NCI-H345 (cell line): ENCODE measurements at regions not wholly inside any gene's neighbourhood (a gene's known extent, or its start where the extent isn't known, plus 50 kb on each side); places are given as distances from the start of the nearest gene placed in this dataset.
A peak's percentile ranks its signal among the peaks of the same experiment; 100 is the strongest.
"Not testable (repeated sequence)": the region's sequence is repeated elsewhere in the genome, so short reads cannot be mapped to it uniquely, and the experiment has no call there.

Experiments used
- DNase-seq: peaks from one replicate; lab custom pipeline; 2025; lab: John Stamatoyannopoulos, UW

DNA sequence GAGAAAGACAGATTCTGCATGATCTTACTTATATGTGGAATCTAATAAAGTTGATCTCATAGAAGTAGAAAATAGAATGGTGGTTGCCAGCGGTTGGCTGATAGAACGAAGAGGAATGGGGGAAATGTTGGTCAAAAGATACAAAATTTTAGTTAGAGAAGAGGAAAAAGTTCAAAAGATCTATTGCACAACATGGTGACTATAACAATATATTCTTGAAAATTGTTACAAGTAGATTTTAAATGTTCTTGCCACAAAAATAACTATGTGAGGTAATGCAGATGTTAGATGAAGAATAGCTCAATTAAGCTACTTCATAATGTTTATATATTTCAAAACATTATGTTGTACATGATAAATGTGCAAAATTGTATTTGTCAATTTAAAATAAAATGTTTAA lies 112.3 kb upstream of the SMIM30 start:
- DNase-seq: no peak

DNA sequence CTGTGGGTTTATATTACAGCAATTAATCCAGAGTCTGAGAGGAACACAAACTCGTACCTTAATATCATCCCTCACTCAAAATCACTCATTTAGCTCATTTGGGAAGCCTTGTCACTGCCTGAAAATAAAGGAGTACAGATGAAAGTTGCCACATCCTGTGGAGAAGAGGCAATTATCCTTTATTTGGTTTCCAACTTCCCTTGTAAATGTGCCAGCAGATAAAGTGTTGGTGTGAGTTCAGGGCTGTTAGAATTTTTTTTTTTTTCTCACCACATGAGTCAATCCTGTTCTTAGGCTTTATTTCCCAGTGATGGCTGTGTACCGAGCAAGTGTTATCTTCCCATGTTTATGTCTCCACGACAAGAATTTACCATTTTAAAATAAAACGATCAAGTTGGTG lies 99.0 kb upstream of the SMIM30 start:
- DNase-seq: peak; percentile 29

DNA sequence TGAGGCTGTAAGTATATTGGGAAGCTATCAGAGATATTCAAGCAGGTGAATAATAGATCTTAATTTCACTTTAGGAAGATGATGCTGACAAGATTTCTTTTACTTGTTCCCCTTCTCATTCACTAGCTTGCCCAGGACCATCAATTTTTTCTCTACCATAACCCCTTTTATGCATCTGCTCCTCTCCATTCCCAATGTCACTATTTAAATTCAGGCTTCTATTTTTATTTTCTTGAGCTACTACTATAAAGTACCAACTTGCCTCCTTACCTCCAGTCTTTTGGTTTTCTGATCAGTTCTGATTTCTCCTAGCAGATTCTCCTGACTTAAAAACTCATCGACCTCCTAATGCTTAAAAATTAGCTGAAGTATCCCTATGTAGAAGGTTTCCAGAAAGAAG lies 97.7 kb upstream of the SMIM30 start:
- no peak for DNase-seq

DNA sequence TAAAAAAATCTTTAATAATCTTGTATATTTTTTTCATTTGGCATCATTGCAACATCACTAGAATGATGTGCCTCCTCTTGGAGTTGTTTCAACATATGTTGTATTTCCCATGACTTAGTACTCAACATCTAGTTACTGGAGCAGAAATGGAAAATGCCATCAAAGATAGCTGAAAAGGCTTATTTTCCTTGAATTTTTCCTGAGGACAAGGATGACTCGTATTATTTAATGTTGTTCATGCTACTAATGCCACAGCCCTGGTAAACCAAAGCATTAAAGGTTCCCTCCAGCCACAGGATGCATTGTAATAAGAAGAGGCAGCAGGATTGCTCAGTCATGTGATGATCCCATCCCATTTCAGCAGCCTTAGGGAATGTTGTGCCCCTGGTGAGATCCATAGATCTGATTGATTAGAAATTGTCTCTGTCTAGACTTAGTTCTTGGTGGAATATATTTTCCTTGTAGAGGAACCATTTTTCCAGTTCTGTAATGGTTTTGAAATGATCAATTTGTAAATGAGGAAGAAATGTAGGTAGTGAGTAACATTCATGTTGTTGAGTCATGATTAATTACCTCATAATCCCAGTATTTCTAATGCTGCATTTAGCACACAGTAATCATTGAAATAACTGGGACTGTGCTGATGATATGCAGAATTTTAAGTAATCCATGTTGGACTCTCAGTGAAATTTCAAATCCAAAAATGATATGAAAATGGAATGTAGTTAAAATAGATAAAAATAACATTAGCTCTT lies 91.3 kb upstream of the SMIM30 start:
- DNase-seq: no peak

DNA sequence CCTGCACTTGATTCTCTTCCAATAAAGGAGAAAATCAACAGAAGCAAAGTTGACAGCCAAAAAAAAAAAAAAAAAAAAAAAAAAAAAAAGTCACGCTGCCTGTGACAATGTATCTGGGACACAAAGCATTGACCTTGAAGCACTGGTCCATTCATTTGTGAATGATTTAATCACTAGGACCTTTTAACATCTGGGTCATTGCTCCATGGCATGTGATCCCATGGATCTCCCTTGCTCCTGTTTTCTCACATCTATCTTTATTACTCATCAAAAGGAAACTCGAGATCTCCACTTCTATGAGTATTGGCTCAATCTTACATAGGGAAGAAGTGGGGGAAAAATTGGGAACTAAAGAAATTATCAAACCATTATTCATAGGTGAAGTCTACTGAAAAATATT lies 89.6 kb upstream of the SMIM30 start:
- no peak for DNase-seq

DNA sequence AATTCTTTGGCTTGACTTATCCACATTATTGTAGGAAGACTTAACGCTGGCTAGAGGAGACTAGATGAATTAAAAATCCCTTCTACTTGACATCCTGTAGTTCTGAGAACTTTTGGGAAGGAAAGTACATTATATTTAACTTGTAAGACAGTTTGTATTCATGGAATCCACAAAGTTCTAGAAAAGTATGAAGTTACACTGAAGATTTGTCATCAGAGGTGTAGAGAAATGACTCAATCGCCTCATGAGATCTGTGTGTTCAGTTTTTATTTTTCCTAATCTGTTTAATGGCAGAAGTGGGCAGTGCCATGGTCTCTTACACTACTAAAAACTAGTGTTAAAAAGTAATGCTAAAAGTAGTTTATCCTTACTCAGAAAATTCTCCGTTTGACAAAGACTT lies 89.1 kb upstream of the SMIM30 start:
- DNase-seq: no peak

DNA sequence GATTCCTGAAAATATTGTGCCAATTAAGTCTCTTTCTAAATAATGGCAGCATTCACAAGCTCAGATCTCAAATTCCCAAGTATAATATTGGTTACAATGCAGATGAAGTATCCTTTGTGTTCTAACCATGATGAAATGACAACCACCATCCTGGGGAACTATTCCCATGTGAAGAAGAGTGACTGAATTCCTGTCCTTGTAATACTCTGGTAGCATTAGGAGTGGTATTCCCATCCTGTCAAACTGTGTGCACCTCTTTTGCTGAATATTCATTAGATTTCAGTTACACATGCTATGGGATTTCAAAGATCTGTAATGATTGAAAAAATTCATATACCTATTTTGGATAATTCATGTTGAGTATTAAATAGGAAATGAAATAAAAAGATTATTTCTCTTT lies 86.1 kb upstream of the SMIM30 start:
- no peak for DNase-seq

DNA sequence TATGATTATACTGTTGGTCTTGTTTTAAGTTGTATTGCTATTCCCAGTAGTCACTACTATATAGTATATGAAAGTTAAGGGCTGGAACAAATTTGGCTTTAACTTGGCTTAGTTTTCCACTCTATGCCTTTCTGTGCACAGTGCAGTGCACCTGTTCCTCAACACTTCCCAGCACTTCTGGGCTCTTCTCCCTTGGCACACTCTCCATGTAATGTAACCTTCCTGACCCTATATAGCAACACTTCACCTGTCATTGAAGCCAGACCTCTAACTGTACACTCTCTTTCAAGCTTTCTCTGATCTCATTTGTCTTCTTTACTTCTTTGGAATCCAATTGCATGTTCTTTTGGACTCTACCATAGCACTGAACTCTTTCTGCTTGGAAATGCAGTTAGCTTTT lies 83.9 kb upstream of the SMIM30 start:
- no peak for DNase-seq

DNA sequence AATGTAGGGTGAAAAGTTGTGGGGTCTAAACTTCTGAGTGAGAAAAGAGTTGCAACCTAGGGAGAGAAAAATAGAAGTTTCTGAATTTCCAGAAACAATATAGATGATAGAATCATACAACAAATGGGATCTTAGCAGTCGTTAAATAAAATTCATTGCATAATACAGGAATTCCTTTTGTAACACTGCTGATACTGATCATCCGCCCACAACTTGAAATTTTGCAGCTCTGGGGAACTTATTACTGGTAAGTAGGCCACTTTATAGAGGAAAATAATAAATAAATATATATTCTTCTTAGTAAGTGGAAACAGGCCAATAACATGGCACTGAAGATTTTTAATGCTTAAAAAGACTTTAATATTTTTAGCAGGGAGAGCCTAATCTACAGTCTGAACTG lies 81.9 kb upstream of the SMIM30 start:
- no peak for DNase-seq

DNA sequence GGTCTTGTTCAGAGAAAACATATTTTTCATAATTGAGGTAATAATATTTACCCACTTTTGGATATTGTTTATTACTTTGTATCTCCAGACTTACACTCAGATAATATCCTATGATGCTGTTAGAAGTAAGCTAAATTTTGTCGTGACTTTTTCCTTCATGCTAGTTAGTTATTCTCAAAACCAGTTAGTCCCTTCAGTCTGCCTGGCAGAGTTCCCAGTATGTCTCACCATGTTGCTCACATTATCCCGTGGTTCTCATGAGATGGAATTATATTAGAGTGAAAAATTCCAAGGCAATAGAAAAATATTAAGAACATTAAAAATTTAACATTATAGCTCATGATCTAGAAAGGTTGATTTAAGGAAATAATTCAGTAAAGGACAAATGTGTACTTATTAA lies 81.5 kb upstream of the SMIM30 start:
- no peak for DNase-seq

DNA sequence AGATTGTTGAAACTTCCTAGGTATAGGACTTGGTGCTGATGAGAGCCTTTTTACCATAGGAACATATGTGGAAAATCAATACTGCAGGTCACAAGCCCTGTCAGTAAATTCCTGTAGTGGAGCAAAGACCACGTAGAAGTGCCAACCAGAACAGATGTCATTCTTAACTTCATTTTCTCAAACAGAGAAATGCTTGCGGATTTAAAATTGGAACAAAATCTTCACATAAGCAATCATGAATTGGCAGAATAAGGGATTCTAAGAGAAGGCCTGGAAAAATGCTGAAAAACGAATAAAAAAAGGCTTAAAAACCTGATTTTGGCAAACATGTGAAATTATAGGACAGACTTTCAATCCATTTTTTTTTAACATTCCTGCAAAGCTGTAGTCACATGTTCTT lies 80.8 kb upstream of the SMIM30 start:
- DNase-seq: no peak

DNA sequence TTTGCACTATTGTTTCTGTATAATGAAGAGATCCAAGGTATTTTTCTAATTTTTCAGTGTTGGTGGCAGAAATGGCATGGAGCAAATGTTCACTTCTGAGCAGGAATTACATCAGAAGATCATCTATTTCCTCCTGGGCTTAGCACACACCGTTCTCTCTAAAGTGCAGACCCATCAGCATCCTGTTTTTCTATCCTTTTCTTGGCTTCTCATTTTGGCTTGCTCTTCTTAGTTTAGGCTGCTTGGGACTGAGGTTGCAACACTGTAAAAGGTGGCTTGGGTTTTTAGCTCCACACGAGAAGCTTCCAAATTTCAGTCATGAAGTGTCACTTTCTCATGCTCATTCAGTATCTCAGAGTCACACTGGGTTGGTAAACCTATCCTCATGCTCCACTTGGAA lies 79.9 kb upstream of the SMIM30 start:
- DNase-seq: no peak

DNA sequence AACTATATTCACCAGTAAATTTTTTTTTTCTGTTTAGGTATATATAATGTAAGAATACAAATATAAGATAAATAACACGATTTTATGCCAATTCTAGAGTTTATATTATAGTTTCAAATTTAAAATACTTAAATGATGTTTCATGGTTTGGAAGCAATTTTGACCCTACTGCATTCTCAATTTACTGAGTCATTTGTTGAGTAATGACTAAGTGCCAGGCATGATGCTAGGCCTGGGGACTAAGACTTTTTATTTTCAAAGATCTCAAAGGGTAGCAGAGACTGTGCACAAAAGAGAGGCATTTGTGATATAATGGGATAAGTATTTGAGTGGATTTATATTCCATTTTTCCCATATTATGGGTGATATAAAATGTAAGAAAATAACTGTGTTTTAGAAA lies 78.9 kb upstream of the SMIM30 start:
- no peak for DNase-seq

DNA sequence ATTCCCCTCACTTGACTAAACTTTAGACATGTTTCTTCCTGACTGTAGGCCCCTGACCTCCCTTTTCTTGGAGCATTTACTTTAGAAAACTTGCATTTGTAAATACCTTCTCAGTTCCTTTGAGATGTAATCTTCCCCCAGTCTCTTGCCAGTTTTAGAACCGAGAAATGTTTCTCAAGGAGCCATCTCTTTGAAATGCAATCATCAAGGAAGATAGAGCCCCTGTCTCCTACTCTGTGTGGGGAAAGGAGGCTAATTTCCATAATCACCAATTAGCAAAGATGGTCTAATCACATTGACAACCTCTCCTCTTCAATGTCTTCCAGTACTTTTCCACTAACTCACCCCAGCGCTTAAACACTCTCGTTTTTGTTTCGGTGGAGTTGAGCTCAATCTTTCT lies 70.0 kb upstream of the SMIM30 start:
- DNase-seq: no peak

DNA sequence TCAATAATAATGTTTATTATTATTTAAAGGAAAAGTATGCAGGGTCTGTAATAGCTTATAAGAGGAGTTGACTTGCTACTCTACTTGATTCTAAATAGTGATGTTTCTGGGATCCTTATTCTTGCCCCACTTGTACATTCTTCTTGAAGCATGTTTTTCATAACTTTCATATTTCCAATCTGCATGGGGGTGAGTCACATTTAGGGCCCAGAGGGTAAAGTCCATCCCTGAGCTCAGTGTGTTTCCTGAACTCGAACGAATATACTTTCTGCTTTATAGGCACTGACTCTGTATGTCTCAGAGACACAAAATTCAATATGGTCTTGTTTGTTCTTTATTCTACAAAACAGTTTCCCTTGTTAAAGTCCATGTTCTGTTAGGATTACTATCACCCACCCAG lies 61.0 kb upstream of the SMIM30 start:
- no peak for DNase-seq

DNA sequence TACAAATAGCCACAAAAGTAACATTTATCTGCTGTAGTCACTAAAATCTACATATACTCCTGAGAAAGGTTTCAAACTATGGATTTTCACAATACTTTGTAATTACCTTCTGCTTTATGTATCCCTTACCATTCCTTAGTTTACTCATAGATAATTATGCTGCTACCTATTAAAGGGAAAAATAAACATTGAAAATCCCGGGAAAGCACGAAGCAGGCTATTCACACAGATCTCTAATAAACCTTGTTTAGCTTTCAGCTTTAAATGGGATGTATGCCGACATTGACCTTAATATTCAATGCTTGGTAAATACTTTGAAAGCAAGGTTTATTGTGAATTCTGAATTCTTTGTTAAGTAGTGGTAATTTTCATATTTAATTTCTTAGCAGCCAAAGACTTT lies 58.5 kb upstream of the SMIM30 start:
- DNase-seq: no peak

DNA sequence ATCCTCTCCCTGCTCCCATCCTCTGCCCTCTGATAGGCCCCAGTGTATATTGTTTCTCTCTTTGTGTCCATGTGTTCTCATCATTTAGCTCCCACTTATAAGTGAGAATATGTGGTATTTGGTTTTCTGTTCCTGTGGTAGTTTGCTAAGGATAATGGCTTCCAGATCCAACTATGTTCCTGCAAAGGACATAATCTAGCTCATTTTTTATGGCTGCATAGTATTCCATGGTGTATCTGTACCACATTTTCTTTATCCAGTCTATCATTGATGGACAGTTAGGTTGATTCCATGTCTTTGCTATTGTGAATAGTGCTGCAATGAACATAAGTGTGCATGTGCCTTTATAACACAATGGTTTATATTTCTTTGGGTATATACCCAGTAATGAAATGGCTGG lies 57.8 kb upstream of the SMIM30 start:
- DNase-seq: not testable (repeated sequence)

DNA sequence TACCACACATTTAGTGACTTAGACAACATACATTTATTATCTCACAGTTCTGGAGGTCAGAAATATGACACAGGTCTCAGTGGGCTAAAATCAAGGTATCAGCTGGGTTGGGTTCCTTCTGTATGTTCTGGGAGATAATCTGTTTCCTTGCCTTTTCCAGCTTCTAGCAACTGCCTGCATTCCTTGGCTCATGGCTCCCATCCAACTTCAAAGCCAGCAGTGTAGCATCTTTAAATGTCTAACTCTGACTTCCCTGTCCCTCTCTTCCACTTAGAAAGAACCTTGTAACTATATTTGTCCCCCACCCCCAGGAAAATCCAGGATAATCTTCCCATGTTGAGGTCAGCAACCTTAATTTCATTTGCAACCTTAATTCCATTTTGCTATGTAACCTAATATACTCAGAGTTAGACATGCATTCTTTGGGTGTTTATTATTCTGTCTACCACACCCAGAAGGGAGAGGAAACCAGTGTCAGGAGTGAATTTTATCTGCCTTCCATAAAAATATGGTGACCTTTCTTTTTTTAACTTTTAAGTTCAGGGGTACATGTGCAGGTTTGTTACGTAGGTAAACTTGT lies 57.3 kb upstream of the SMIM30 start:
- DNase-seq: no peak

DNA sequence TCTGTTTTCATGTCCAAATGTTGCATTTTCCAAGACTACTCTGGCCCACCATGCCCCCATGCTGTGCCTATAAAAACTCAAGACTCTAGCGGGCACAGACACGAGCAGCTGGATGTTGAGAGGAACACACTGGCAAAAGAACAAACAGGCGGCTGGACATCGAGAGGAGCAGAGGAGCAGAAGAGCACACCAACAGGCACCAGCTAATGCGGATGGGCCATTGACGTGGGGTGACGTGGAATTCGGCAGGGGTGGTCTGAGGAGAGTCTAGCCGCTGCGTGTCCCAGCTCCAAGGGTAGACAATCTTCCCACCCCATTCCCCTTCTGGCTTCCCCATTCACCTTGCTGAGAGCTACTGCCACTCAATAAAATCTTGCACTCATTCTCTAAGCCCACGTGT lies 54.4 kb upstream of the SMIM30 start:
- no peak for DNase-seq

DNA sequence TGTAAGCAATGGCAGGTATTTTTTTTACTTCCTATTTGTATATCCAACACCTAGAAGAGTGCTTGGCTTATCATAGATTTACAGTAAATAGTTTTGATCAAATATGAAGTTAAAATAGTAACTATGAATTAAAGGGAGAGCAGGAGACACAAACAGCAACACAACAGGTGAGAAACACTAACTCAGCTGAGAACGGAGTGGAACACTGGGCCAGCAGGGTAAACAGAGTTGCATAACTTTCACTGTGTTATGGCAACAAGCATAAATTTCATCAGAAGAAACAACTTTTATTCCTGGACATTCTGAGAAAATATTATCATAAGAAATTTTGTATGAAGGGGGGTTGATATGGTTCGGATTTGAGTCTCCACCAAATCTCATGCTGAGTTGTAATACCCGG lies 52.2 kb upstream of the SMIM30 start:
- no peak for DNase-seq
